Lower leg skin (tissue), 3 donors: ENCODE measurements at regions not wholly inside any gene's neighbourhood (a gene's known extent, or its start where the extent isn't known, plus 50 kb on each side); places are given as distances from the start of the nearest gene placed in this dataset.

Experiments used
- CTCF ChIP-seq, 3 donors: fragments of 450-650 bp; IDR thresholded peaks; one replicate each; pipeline ENCODE4 v1.5.1; 2016; ENCODE audit warnings: antibody characterized with exemption in 3 of 3, mild to moderate bottlenecking in 3 of 3, moderate library complexity in 2 of 3
- POLR2A ChIP-seq, 2 donors: fragments of 450-650 bp; IDR thresholded peaks; one replicate each; pipeline ENCODE4 v1.6.1; 2016 to 2017; ENCODE audit warnings: antibody characterized with exemption in 2 of 2, mild to moderate bottlenecking in 1 of 2, moderate library complexity in 1 of 2

- TF ChIP-seq POLR2A (IDR thresholded peaks at IDR 0.05) (no peak), CTCF (IDR thresholded peaks at IDR 0.05) (no peak)
Measured at GRCh38 chr22:48695251-48695650, 1132.4 kb downstream of the BRD1 start.
